ENCODE measurements at regions not wholly inside any gene's neighbourhood (a gene's known extent, or its start where the extent isn't known, plus 50 kb on each side); places are given as distances from the start of the nearest gene placed in this dataset.

- TF ChIP-seq CTCF (conservative IDR thresholded peaks at IDR 0.05 in 1 of 2, IDR thresholded peaks at IDR 0.05 in 1 of 2; ENCODE audit: extremely low read depth in 1 of 2, insufficient read depth in 1 of 2, low read depth in 1 of 2, low read length in 2 of 2) (no peak), EZH2 (IDR thresholded peaks at IDR 0.05; ENCODE audit: borderline replicate concordance, low read length) (no peak)
These were observed 114.4 kb upstream of the SLC22A23 start for GRCh38 chr6:3571250-3571681.

All from mammary epithelial cell (primary cell).